ENCODE measurements at regions not wholly inside any gene's neighbourhood (a gene's known extent, or its start where the extent isn't known, plus 50 kb on each side); places are given as distances from the start of the nearest gene placed in this dataset.

GRCh38 chr4:17195461-17196275, 297.2 kb upstream of the LDB2 start:
- no peaks in the 10 kb centered on the region for H3K4me1 Mint-ChIP-seq (ENCODE audit: low read depth)
- no peak for DNase-seq
- H3K9me3 Mint-ChIP-seq: peaks cover 1% of the 10 kb centered on the region in 2 donors
- no peaks in the 10 kb centered on the region for H3K36me3 Mint-ChIP-seq (ENCODE audit: insufficient read depth in 2 of 2)
- peaks cover 19% of the 10 kb centered on the region for H3K27me3 Mint-ChIP-seq (ENCODE audit: low read depth)
- ATAC-seq (replicated peaks in 1 of 2): no peak
- H3K27ac Mint-ChIP-seq: no peak overlapping the region
- H3K4me3 Mint-ChIP-seq: no peak overlapping the region

- Mint-ChIP-seq H3K4me3 (no peak overlapping the region), H3K27ac (no peak overlapping the region), H3K36me3 (ENCODE audit: insufficient read depth in 2 of 2) (no peaks in the 10 kb centered on the region), H3K27me3 (ENCODE audit: low read depth) (peaks cover 8% of the 10 kb centered on the region), H3K9me3 (peaks cover 1 to 8% of the 10 kb centered on the region in 2 donors), H3K4me1 (ENCODE audit: low read depth) (no peaks in the 10 kb centered on the region)
- ATAC-seq (replicated peaks in 1 of 2): no peak
- no peak for DNase-seq
Observed at GRCh38 chr4:17194586-17194985, 296.1 kb upstream of the LDB2 start.

- Mint-ChIP-seq H3K36me3 (ENCODE audit: insufficient read depth in 2 of 2) (no peaks in the 10 kb centered on the region), H3K27ac (no peak overlapping the region), H3K4me1 (ENCODE audit: low read depth) (no peaks in the 10 kb centered on the region), H3K27me3 (ENCODE audit: low read depth) (peaks cover 11% of the 10 kb centered on the region), H3K9me3 (peaks cover 3 to 10% of the 10 kb centered on the region in 2 donors), H3K4me3 (no peak overlapping the region)
- DNase-seq (no peak), ATAC-seq (replicated peaks in 1 of 2) (no peak)
Observed at GRCh38 chr4:17189759-17190158, 291.3 kb upstream of the LDB2 start.

- no peak for DNase-seq
- H3K27me3 Mint-ChIP-seq (ENCODE audit: low read depth): peaks cover 8% of the 10 kb centered on the region
- H3K36me3 Mint-ChIP-seq (ENCODE audit: insufficient read depth in 2 of 2): no peaks in the 10 kb centered on the region
- no peaks in the 10 kb centered on the region for H3K4me1 Mint-ChIP-seq (ENCODE audit: low read depth)
- H3K4me3 Mint-ChIP-seq: no peak overlapping the region
- no peak overlapping the region for H3K27ac Mint-ChIP-seq
- H3K9me3 Mint-ChIP-seq: peaks cover 3 to 10% of the 10 kb centered on the region in 2 donors
- no peak for ATAC-seq (replicated peaks in 1 of 2)
Observed at GRCh38 chr4:17189401-17189720, 290.9 kb upstream of the LDB2 start.

- Mint-ChIP-seq H3K4me3 (no peak overlapping the region), H3K27me3 (ENCODE audit: low read depth) (peaks cover 4% of the 10 kb centered on the region), H3K4me1 (ENCODE audit: low read depth) (no peaks in the 10 kb centered on the region), H3K9me3 (peaks cover 3 to 10% of the 10 kb centered on the region in 2 donors), H3K27ac (no peak overlapping the region), H3K36me3 (ENCODE audit: insufficient read depth in 2 of 2) (no peaks in the 10 kb centered on the region)
- no peak for DNase-seq
- no peak for ATAC-seq (replicated peaks in 1 of 2)
Observed at GRCh38 chr4:17188547-17189400, 290.3 kb upstream of the LDB2 start.

- Mint-ChIP-seq H3K4me3 (no peak overlapping the region), H3K9me3 (peaks cover 3 to 10% of the 10 kb centered on the region in 2 donors), H3K36me3 (ENCODE audit: insufficient read depth in 2 of 2) (no peaks in the 10 kb centered on the region), H3K4me1 (ENCODE audit: low read depth) (no peaks in the 10 kb centered on the region), H3K27me3 (ENCODE audit: low read depth) (peaks cover 4% of the 10 kb centered on the region), H3K27ac (no peak overlapping the region)
- DNase-seq: no peak
- no peak for ATAC-seq (replicated peaks in 1 of 2)
Observed at GRCh38 chr4:17188125-17188524, 289.7 kb upstream of the LDB2 start.

GRCh38 chr4:17187003-17187402, 288.6 kb upstream of the LDB2 start:
- Mint-ChIP-seq H3K36me3 (ENCODE audit: insufficient read depth in 2 of 2) (no peaks in the 10 kb centered on the region), H3K9me3 (peaks cover 3 to 10% of the 10 kb centered on the region in 2 donors), H3K27ac (no peak overlapping the region), H3K4me1 (ENCODE audit: low read depth) (no peaks in the 10 kb centered on the region), H3K27me3 (ENCODE audit: low read depth) (peaks cover 4% of the 10 kb centered on the region), H3K4me3 (no peak overlapping the region)
- DNase-seq (no peak), ATAC-seq (replicated peaks in 1 of 2) (no peak)

- H3K27ac Mint-ChIP-seq: no peak overlapping the region
- peaks cover 0 to 2% of the 10 kb centered on the region in 2 donors for H3K9me3 Mint-ChIP-seq
- ATAC-seq (replicated peaks in 1 of 2) (no peak), DNase-seq (no peak)
- no peak overlapping the region for H3K4me3 Mint-ChIP-seq
- no peaks in the 10 kb centered on the region for H3K36me3 Mint-ChIP-seq (ENCODE audit: insufficient read depth in 2 of 2)
- H3K4me1 Mint-ChIP-seq (ENCODE audit: low read depth): no peaks in the 10 kb centered on the region
- peaks cover 4% of the 10 kb centered on the region for H3K27me3 Mint-ChIP-seq (ENCODE audit: low read depth)
Observed at GRCh38 chr4:17182888-17183287, 284.4 kb upstream of the LDB2 start.

- H3K27me3 Mint-ChIP-seq (ENCODE audit: low read depth): peaks cover 14% of the 10 kb centered on the region
- H3K4me3 Mint-ChIP-seq: no peak overlapping the region
- DNase-seq (no peak), ATAC-seq (replicated peaks in 1 of 2) (no peak)
- no peaks in the 10 kb centered on the region for H3K4me1 Mint-ChIP-seq (ENCODE audit: low read depth)
- H3K9me3 Mint-ChIP-seq: no peaks in the 10 kb centered on the region
- H3K27ac Mint-ChIP-seq: no peak overlapping the region
- no peaks in the 10 kb centered on the region for H3K36me3 Mint-ChIP-seq (ENCODE audit: insufficient read depth in 2 of 2)
Observed at GRCh38 chr4:17174751-17175150, 276.3 kb upstream of the LDB2 start.

- Mint-ChIP-seq H3K36me3 (ENCODE audit: insufficient read depth in 2 of 2) (no peaks in the 10 kb centered on the region), H3K4me1 (ENCODE audit: low read depth) (no peaks in the 10 kb centered on the region), H3K27ac (no peak overlapping the region), H3K4me3 (no peak overlapping the region), H3K27me3 (ENCODE audit: low read depth) (peaks cover 14% of the 10 kb centered on the region), H3K9me3 (no peaks in the 10 kb centered on the region)
- no peak for DNase-seq
- no peak for ATAC-seq (replicated peaks in 1 of 2)
Observed at GRCh38 chr4:17173300-17173699, 274.9 kb upstream of the LDB2 start.

GRCh38 chr4:17170131-17170530, 271.7 kb upstream of the LDB2 start:
- Mint-ChIP-seq H3K4me3 (no peak overlapping the region), H3K9me3 (no peaks in the 10 kb centered on the region), H3K36me3 (ENCODE audit: insufficient read depth in 2 of 2) (peaks cover 0 to 4% of the 10 kb centered on the region in 2 donors), H3K27ac (no peak overlapping the region), H3K27me3 (ENCODE audit: low read depth) (peaks cover 20% of the 10 kb centered on the region), H3K4me1 (ENCODE audit: low read depth) (no peaks in the 10 kb centered on the region)
- ATAC-seq (replicated peaks in 1 of 2): no peak
- no peak for DNase-seq

GRCh38 chr4:17169699-17170098, 271.3 kb upstream of the LDB2 start:
- Mint-ChIP-seq H3K27ac (no peak overlapping the region), H3K36me3 (ENCODE audit: insufficient read depth in 2 of 2) (peaks cover 0 to 4% of the 10 kb centered on the region in 2 donors), H3K9me3 (no peaks in the 10 kb centered on the region), H3K27me3 (ENCODE audit: low read depth) (peaks cover 20% of the 10 kb centered on the region), H3K4me1 (ENCODE audit: low read depth) (no peaks in the 10 kb centered on the region), H3K4me3 (no peak overlapping the region)
- ATAC-seq (replicated peaks in 1 of 2) (no peak), DNase-seq (no peak)

GRCh38 chr4:17168571-17168970, 270.1 kb upstream of the LDB2 start:
- H3K36me3 Mint-ChIP-seq (ENCODE audit: insufficient read depth in 2 of 2): peaks cover 0 to 6% of the 10 kb centered on the region in 2 donors
- DNase-seq (no peak), ATAC-seq (replicated peaks in 1 of 2) (no peak)
- no peak overlapping the region for H3K4me3 Mint-ChIP-seq
- H3K4me1 Mint-ChIP-seq (ENCODE audit: low read depth): no peaks in the 10 kb centered on the region
- no peak overlapping the region for H3K27ac Mint-ChIP-seq
- H3K27me3 Mint-ChIP-seq (ENCODE audit: low read depth): peaks cover 27% of the 10 kb centered on the region
- H3K9me3 Mint-ChIP-seq: peaks cover 1 to 4% of the 10 kb centered on the region in 2 donors
